ENCODE measurements at regions not wholly inside any gene's neighbourhood (a gene's known extent, or its start where the extent isn't known, plus 50 kb on each side); places are given as distances from the start of the nearest gene placed in this dataset.

GRCh38 chr5:56340196-56340980 is 107.3 kb upstream of the ANKRD55 start:
- no peaks in the 10 kb centered on the region for H3K27me3 ChIP-seq (ENCODE audit: control insufficient read depth, insufficient read depth, low read length)
- Mint-ChIP-seq H3K27me3 (no peaks in the 10 kb centered on the region), H3K9me3 (peaks cover 4 to 14% (median 6%) of the 10 kb centered on the region in 7 donors), H3K4me1 (peaks cover 0 to 5% (median 4%) of the 10 kb centered on the region in 4 donors), H3K36me3 (peaks cover 11% of the 10 kb centered on the region), H3K27ac (peak overlapping the region in 1 of 3 donors; percentile 5), H3K4me3 (no peak overlapping the region)
- H3K9me3 ChIP-seq (ENCODE audit: control insufficient read depth in 2 of 2, low read length in 2 of 2) = peaks cover 0 to 3% of the 10 kb centered on the region in 2 experiments
- no peak overlapping the region for H3K4me3 ChIP-seq (ENCODE audit: low read depth, low read length)
- H3K36me3 ChIP-seq (ENCODE audit: control insufficient read depth, insufficient read depth, low read length) = no peaks in the 10 kb centered on the region
- DNase-seq = no peak
- H3K27ac ChIP-seq (ENCODE audit: insufficient read depth, low read length, poor library complexity, severe bottlenecking) = no peak overlapping the region
- H3K4me1 ChIP-seq (ENCODE audit: control insufficient read depth, insufficient read depth, low read length, poor library complexity, severe bottlenecking) = no peaks in the 10 kb centered on the region
- no peak for ATAC-seq (ENCODE audit: low read depth in 2 of 2)

GRCh38 chr5:56339732-56340131 is 106.6 kb upstream of the ANKRD55 start:
- H3K4me3 Mint-ChIP-seq = no peak overlapping the region
- peaks cover 0 to 5% (median 4%) of the 10 kb centered on the region in 4 donors for H3K4me1 Mint-ChIP-seq
- Histone ChIP-seq H3K4me1 (ENCODE audit: control insufficient read depth, insufficient read depth, low read length, poor library complexity, severe bottlenecking) (no peaks in the 10 kb centered on the region), H3K36me3 (ENCODE audit: control insufficient read depth, insufficient read depth, low read length) (no peaks in the 10 kb centered on the region), H3K27me3 (ENCODE audit: control insufficient read depth, insufficient read depth, low read length) (no peaks in the 10 kb centered on the region), H3K9me3 (ENCODE audit: control insufficient read depth in 2 of 2, low read length in 2 of 2) (peaks cover 2 to 9% of the 10 kb centered on the region in 2 experiments), H3K27ac (ENCODE audit: insufficient read depth, low read length, poor library complexity, severe bottlenecking) (no peak overlapping the region), H3K4me3 (ENCODE audit: low read depth, low read length) (no peak overlapping the region)
- ATAC-seq (ENCODE audit: low read depth in 2 of 2) (no peak), DNase-seq (no peak)
- peaks cover 4 to 16% (median 8%) of the 10 kb centered on the region in 7 donors for H3K9me3 Mint-ChIP-seq
- H3K36me3 Mint-ChIP-seq = peaks cover 12% of the 10 kb centered on the region
- peak overlapping the region in 1 of 3 donors; percentile 5 for H3K27ac Mint-ChIP-seq
- no peaks in the 10 kb centered on the region for H3K27me3 Mint-ChIP-seq

- Mint-ChIP-seq H3K4me1 (peaks cover 0 to 5% (median 2%) of the 10 kb centered on the region in 4 donors), H3K9me3 (peaks cover 5 to 20% (median 14%) of the 10 kb centered on the region in 7 donors), H3K4me3 (no peak overlapping the region), H3K27ac (peak overlapping the region in 1 of 3 donors; percentile 94), H3K36me3 (peaks cover 12% of the 10 kb centered on the region), H3K27me3 (no peaks in the 10 kb centered on the region)
- Histone ChIP-seq H3K27ac (ENCODE audit: insufficient read depth, low read length, poor library complexity, severe bottlenecking) (no peak overlapping the region), H3K4me1 (ENCODE audit: control insufficient read depth, insufficient read depth, low read length, poor library complexity, severe bottlenecking) (no peaks in the 10 kb centered on the region), H3K9me3 (ENCODE audit: control insufficient read depth in 2 of 2, low read length in 2 of 2) (peaks cover 2 to 9% of the 10 kb centered on the region in 2 experiments), H3K4me3 (ENCODE audit: low read depth, low read length) (no peak overlapping the region), H3K36me3 (ENCODE audit: control insufficient read depth, insufficient read depth, low read length) (no peaks in the 10 kb centered on the region), H3K27me3 (ENCODE audit: control insufficient read depth, insufficient read depth, low read length) (no peaks in the 10 kb centered on the region)
- ATAC-seq (ENCODE audit: low read depth in 2 of 2) (no peak), DNase-seq (no peak)
Observed at GRCh38 chr5:56337715-56338319, 104.7 kb upstream of the ANKRD55 start.

- H3K9me3 ChIP-seq (ENCODE audit: control insufficient read depth in 2 of 2, low read length in 2 of 2) = peaks cover 2 to 9% of the 10 kb centered on the region in 2 experiments
- peak overlapping the region in 1 of 3 donors; percentile 50 for H3K27ac Mint-ChIP-seq
- no peak overlapping the region for H3K4me3 ChIP-seq (ENCODE audit: low read depth, low read length)
- no peaks in the 10 kb centered on the region for H3K36me3 ChIP-seq (ENCODE audit: control insufficient read depth, insufficient read depth, low read length)
- no peak for DNase-seq
- H3K27me3 Mint-ChIP-seq = no peaks in the 10 kb centered on the region
- H3K4me3 Mint-ChIP-seq = no peak overlapping the region
- ATAC-seq (ENCODE audit: low read depth in 2 of 2) = no peak
- peaks cover 12% of the 10 kb centered on the region for H3K36me3 Mint-ChIP-seq
- H3K4me1 ChIP-seq (ENCODE audit: control insufficient read depth, insufficient read depth, low read length, poor library complexity, severe bottlenecking) = peaks cover 3% of the 10 kb centered on the region
- no peak overlapping the region for H3K27ac ChIP-seq (ENCODE audit: insufficient read depth, low read length, poor library complexity, severe bottlenecking)
- no peaks in the 10 kb centered on the region for H3K27me3 ChIP-seq (ENCODE audit: control insufficient read depth, insufficient read depth, low read length)
- H3K4me1 Mint-ChIP-seq = peaks cover 1 to 15% (median 12%) of the 10 kb centered on the region in 4 donors
- peaks cover 5 to 20% (median 14%) of the 10 kb centered on the region in 7 donors for H3K9me3 Mint-ChIP-seq
Observed at GRCh38 chr5:56335212-56335611, 102.1 kb upstream of the ANKRD55 start.

- Histone ChIP-seq H3K9me3 (ENCODE audit: control insufficient read depth in 2 of 2, low read length in 2 of 2) (peaks cover 2 to 9% of the 10 kb centered on the region in 2 experiments), H3K4me3 (ENCODE audit: low read depth, low read length) (no peak overlapping the region), H3K4me1 (ENCODE audit: control insufficient read depth, insufficient read depth, low read length, poor library complexity, severe bottlenecking) (peaks cover 44% of the 10 kb centered on the region), H3K27ac (ENCODE audit: insufficient read depth, low read length, poor library complexity, severe bottlenecking) (no peak overlapping the region), H3K36me3 (ENCODE audit: control insufficient read depth, insufficient read depth, low read length) (no peaks in the 10 kb centered on the region), H3K27me3 (ENCODE audit: control insufficient read depth, insufficient read depth, low read length) (no peaks in the 10 kb centered on the region)
- H3K36me3 Mint-ChIP-seq = peaks cover 5% of the 10 kb centered on the region
- H3K4me3 Mint-ChIP-seq = peak overlapping the region in 1 of 4 donors; percentile 43
- no peak for ATAC-seq (ENCODE audit: low read depth in 2 of 2)
- no peaks in the 10 kb centered on the region for H3K27me3 Mint-ChIP-seq
- peaks cover 29 to 59% (median 51%) of the 10 kb centered on the region in 4 donors for H3K4me1 Mint-ChIP-seq
- peak overlapping the region in 2 of 3 donors; percentile 70 to 86 for H3K27ac Mint-ChIP-seq
- DNase-seq = no peak
- H3K9me3 Mint-ChIP-seq = peaks cover 2 to 14% (median 9%) of the 10 kb centered on the region in 7 donors
Observed at GRCh38 chr5:56330806-56331205, 97.7 kb upstream of the ANKRD55 start.

GRCh38 chr5:56330167-56330566 is 97.0 kb upstream of the ANKRD55 start:
- peaks cover 0 to 7% (median 3%) of the 10 kb centered on the region in 7 donors for H3K9me3 Mint-ChIP-seq
- H3K27ac Mint-ChIP-seq = peak overlapping the region; percentile 70 to 86 (median 76)
- Histone ChIP-seq H3K9me3 (ENCODE audit: control insufficient read depth in 2 of 2, low read length in 2 of 2) (peaks cover 2 to 4% of the 10 kb centered on the region in 2 experiments), H3K27ac (ENCODE audit: insufficient read depth, low read length, poor library complexity, severe bottlenecking) (peak overlapping the region; percentile 66), H3K27me3 (ENCODE audit: control insufficient read depth, insufficient read depth, low read length) (no peaks in the 10 kb centered on the region), H3K4me3 (ENCODE audit: low read depth, low read length) (peak overlapping the region; percentile 35), H3K4me1 (ENCODE audit: control insufficient read depth, insufficient read depth, low read length, poor library complexity, severe bottlenecking) (peaks cover 44% of the 10 kb centered on the region), H3K36me3 (ENCODE audit: control insufficient read depth, insufficient read depth, low read length) (no peaks in the 10 kb centered on the region)
- H3K27me3 Mint-ChIP-seq = no peaks in the 10 kb centered on the region
- no peaks in the 10 kb centered on the region for H3K36me3 Mint-ChIP-seq
- ATAC-seq (ENCODE audit: low read depth in 2 of 2) (no peak), DNase-seq (no peak)
- peaks cover 29 to 65% (median 57%) of the 10 kb centered on the region in 4 donors for H3K4me1 Mint-ChIP-seq
- H3K4me3 Mint-ChIP-seq = peak overlapping the region; percentile 43 to 72 (median 60)

- peak overlapping the region; percentile 35 for H3K4me3 ChIP-seq (ENCODE audit: low read depth, low read length)
- H3K27me3 ChIP-seq (ENCODE audit: control insufficient read depth, insufficient read depth, low read length) = no peaks in the 10 kb centered on the region
- H3K9me3 ChIP-seq (ENCODE audit: control insufficient read depth in 2 of 2, low read length in 2 of 2) = no peaks in the 10 kb centered on the region
- H3K4me1 Mint-ChIP-seq = peaks cover 29 to 67% (median 61%) of the 10 kb centered on the region in 4 donors
- peak overlapping the region; percentile 66 for H3K27ac ChIP-seq (ENCODE audit: insufficient read depth, low read length, poor library complexity, severe bottlenecking)
- peak overlapping the region; percentile 70 to 93 (median 86) for H3K27ac Mint-ChIP-seq
- ATAC-seq (ENCODE audit: low read depth in 2 of 2) = no peak
- peak in 1 of 3 donors; percentile 42 for DNase-seq
- no peaks in the 10 kb centered on the region for H3K27me3 Mint-ChIP-seq
- peaks cover 44% of the 10 kb centered on the region for H3K4me1 ChIP-seq (ENCODE audit: control insufficient read depth, insufficient read depth, low read length, poor library complexity, severe bottlenecking)
- H3K4me3 Mint-ChIP-seq = peak overlapping the region; percentile 43 to 72 (median 60)
- peaks cover 0 to 6% (median 3%) of the 10 kb centered on the region in 7 donors for H3K9me3 Mint-ChIP-seq
- H3K36me3 Mint-ChIP-seq = no peaks in the 10 kb centered on the region
- H3K36me3 ChIP-seq (ENCODE audit: control insufficient read depth, insufficient read depth, low read length) = no peaks in the 10 kb centered on the region
Observed at GRCh38 chr5:56329652-56330051, 96.5 kb upstream of the ANKRD55 start.

Measured in CD4-positive, CD25-positive, alpha-beta regulatory T cell (primary cell).